Panc1 (cell line): ENCODE measurements at regions not wholly inside any gene's neighbourhood (a gene's known extent, or its start where the extent isn't known, plus 50 kb on each side); places are given as distances from the start of the nearest gene placed in this dataset.

Experiments used
- ATAC-seq: fragments of 200-7000 bp; cut with Tn5 transposase; 2 replicates; pipeline ENCODE4 v1.9.1; 2020; ENCODE audit warnings: mild to moderate bottlenecking, moderate library complexity
- BruUV-seq: library from RNA; stranded (reverse); fragments of 400-500 nt; replicated peaks from 2 replicates; lab custom pipeline; 2021; lab: Mats Ljungman, UMichigan
- CTCF ChIA-PET: fragments of 300-600 bp; sonication (Branson Sonifier 250); formaldehyde crosslinking; loops from one replicate; lab custom pipeline; 2022; ENCODE audit warnings: antibody characterized with exemption; lab: Charles Lee
- POLR2A ChIA-PET: fragments of 300-600 bp; sonication (Branson Sonifier 250); formaldehyde crosslinking; loops from one replicate; lab custom pipeline; 2022; ENCODE audit warnings: antibody characterized with exemption; lab: Charles Lee
- DNase-seq: peaks from one replicate; pipeline ENCODE4 v3.0.0-alpha.2; 2010; ENCODE audit warnings: low read depth, low spot score
- H3K27ac ChIP-seq: 2 replicates; pipeline ENCODE4 v1.5.1; 2011; ENCODE audit warnings: mild to moderate bottlenecking, low read length, inconsistent platforms
- H3K27me3 ChIP-seq: fragments of 200-500 bp; sonication (Bioruptor generic); 2 replicates; pipeline ENCODE4 v1.6.0; 2014; ENCODE audit warnings: low read length, inconsistent platforms; ENCODE audit not compliant: control insufficient read depth, insufficient read depth
- H3K36me3 ChIP-seq: fragments of 200-500 bp; sonication (Bioruptor generic); 2 replicates; pipeline ENCODE4 v1.5.1; 2014; ENCODE audit warnings: inconsistent platforms, mild to moderate bottlenecking, low read length, moderate library complexity; ENCODE audit not compliant: control insufficient read depth, insufficient read depth
- H3K4me1 ChIP-seq: 2 replicates; pipeline ENCODE4 v1.5.1; 2011; ENCODE audit warnings: inconsistent platforms, mild to moderate bottlenecking, low read length, moderate library complexity; ENCODE audit not compliant: control insufficient read depth, insufficient read depth
- H3K4me3 ChIP-seq, 2 experiments: 2 replicates each; pipeline ENCODE4 v1.5.1; 2011 to 2012; ENCODE audit warnings: low read depth in 2 of 2, low read length in 2 of 2, mild to moderate bottlenecking in 2 of 2, inconsistent platforms in 1 of 2, moderate library complexity in 1 of 2
- H3K9me3 ChIP-seq: fragments of 200-500 bp; sonication (Bioruptor generic); 2 replicates; pipeline ENCODE4 v1.5.1; 2014; ENCODE audit warnings: low read depth, mild to moderate bottlenecking, inconsistent platforms, low read length, moderate library complexity; ENCODE audit not compliant: control insufficient read depth, insufficient read depth
- POLR2AphosphoS5 ChIP-seq: IDR thresholded peaks from 2 replicates; pipeline ENCODE4 v1.6.1; 2012; ENCODE audit warnings: mild to moderate bottlenecking, low read depth, low read length, moderate library complexity
- REST ChIP-seq, 2 experiments: IDR thresholded peaks; 2 replicates each; pipeline ENCODE4 v1.6.1; 2011 to 2012; ENCODE audit warnings: low read depth in 2 of 2, control low read depth in 1 of 2, low read length in 1 of 2, mild to moderate bottlenecking in 1 of 2, moderate library complexity in 1 of 2; ENCODE audit not compliant: insufficient read depth in 1 of 2
- SIN3A ChIP-seq: IDR thresholded peaks from 2 replicates; pipeline ENCODE4 v1.6.1; 2012; ENCODE audit warnings: low read depth, mild to moderate bottlenecking, low read length, moderate library complexity, borderline replicate concordance; ENCODE audit not compliant: insufficient read depth
- TCF7L2 ChIP-seq: IDR thresholded peaks from 2 replicates; pipeline ENCODE4 v1.6.1; 2011; ENCODE audit warnings: mild to moderate bottlenecking, low read depth, low read length, inconsistent platforms
- in situ Hi-C: cut with HindIII; loops from 2 replicates; pipeline ENCODE4 v1.10.0; 2016; ENCODE audit warnings: low sequenced_read_pairs, low pct_unique_long_range_greater_than_20kb
- intact Hi-C: fragments of 100-400 bp; cut with micrococcal nuclease; formaldehyde crosslinking; loops from one replicate; pipeline ENCODE4 v1.10.0; 2022; ENCODE audit not compliant: unreplicated experiment
- TF ChIP-seq, protein P1 (sequence below): fragments of 450-650 bp; IDR thresholded peaks from 2 replicates; pipeline ENCODE4 v1.5.1; 2017; ENCODE audit warnings: mild to moderate bottlenecking

DNA sequence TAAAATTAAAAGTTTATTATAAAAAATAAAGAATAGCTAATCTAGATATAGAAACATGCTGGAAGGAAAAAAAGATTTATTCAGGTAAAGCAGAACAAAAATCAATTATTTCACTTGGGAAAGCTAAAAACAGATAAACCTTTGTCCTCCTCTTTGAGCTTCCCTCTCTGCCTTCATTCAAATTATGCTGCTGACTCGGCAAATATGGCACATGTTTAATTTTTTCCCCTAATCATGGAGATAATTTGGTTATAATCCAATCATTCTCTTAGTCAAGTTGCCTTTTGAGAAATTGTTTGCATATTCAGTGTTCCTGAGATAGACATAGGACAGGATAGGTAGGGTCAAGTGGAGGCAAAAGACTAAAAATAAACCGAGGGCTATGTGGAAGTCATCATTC, 556.8 kb upstream of the PTCHD4 start:
- no TSS peak for BruUV-seq
- ATAC-seq (no peak), DNase-seq (no peak)
- TF ChIP-seq TCF7L2 = no peak
- TF ChIP-seq SIN3A = no peak
- TF ChIP-seq, protein P1, sequence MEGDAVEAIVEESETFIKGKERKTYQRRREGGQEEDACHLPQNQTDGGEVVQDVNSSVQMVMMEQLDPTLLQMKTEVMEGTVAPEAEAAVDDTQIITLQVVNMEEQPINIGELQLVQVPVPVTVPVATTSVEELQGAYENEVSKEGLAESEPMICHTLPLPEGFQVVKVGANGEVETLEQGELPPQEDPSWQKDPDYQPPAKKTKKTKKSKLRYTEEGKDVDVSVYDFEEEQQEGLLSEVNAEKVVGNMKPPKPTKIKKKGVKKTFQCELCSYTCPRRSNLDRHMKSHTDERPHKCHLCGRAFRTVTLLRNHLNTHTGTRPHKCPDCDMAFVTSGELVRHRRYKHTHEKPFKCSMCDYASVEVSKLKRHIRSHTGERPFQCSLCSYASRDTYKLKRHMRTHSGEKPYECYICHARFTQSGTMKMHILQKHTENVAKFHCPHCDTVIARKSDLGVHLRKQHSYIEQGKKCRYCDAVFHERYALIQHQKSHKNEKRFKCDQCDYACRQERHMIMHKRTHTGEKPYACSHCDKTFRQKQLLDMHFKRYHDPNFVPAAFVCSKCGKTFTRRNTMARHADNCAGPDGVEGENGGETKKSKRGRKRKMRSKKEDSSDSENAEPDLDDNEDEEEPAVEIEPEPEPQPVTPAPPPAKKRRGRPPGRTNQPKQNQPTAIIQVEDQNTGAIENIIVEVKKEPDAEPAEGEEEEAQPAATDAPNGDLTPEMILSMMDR = no peak
- TF ChIP-seq POLR2AphosphoS5 = no peak
- no peak for TF ChIP-seq REST (IDR thresholded peaks at IDR 0.05; ENCODE audit: insufficient read depth in 1 of 2, low read depth in 2 of 2, low read length in 1 of 2)
- H3K4me1 ChIP-seq = no peaks in the 10 kb centered on the region
- H3K36me3 ChIP-seq = no peaks in the 10 kb centered on the region
- ChIA-PET POLR2A (no interaction called here), CTCF (no interaction called here)
- H3K27me3 ChIP-seq = no peaks in the 10 kb centered on the region
- H3K9me3 ChIP-seq = 0 out of 2 replicates have a peak, but pooled peaks cover 3% of the 10 kb centered on the region
- no peak overlapping the region for H3K27ac ChIP-seq
- intact Hi-C loops = no loop called here
- in situ Hi-C loops = no loop called here
- H3K4me3 ChIP-seq = no peak overlapping the region

- no peaks in the 10 kb centered on the region for H3K4me1 ChIP-seq
- CTCF ChIA-PET = no interaction called here
- POLR2A ChIA-PET = no interaction called here
- no peaks in the 10 kb centered on the region for H3K9me3 ChIP-seq
- intact Hi-C loops (no loop called here), in situ Hi-C loops (no loop called here)
- ATAC-seq (no peak), DNase-seq (no peak)
- no peak overlapping the region for H3K27ac ChIP-seq
- H3K4me3 ChIP-seq = no peak overlapping the region
- TF ChIP-seq TCF7L2 = no peak
- TF ChIP-seq, protein P1 = no peak
- no peak for TF ChIP-seq SIN3A
- no peak for TF ChIP-seq REST (IDR thresholded peaks at IDR 0.05; ENCODE audit: insufficient read depth in 1 of 2, low read depth in 2 of 2, low read length in 1 of 2)
- TF ChIP-seq POLR2AphosphoS5 = no peak
- no peaks in the 10 kb centered on the region for H3K27me3 ChIP-seq
- no TSS peak for BruUV-seq
- H3K36me3 ChIP-seq = no peaks in the 10 kb centered on the region
Measured at GRCh38 chr6:48664826-48665225, 553.8 kb upstream of the PTCHD4 start.
